ENCODE measurements at regions not wholly inside any gene's neighbourhood (a gene's known extent, or its start where the extent isn't known, plus 50 kb on each side); places are given as distances from the start of the nearest gene placed in this dataset.

DNA sequence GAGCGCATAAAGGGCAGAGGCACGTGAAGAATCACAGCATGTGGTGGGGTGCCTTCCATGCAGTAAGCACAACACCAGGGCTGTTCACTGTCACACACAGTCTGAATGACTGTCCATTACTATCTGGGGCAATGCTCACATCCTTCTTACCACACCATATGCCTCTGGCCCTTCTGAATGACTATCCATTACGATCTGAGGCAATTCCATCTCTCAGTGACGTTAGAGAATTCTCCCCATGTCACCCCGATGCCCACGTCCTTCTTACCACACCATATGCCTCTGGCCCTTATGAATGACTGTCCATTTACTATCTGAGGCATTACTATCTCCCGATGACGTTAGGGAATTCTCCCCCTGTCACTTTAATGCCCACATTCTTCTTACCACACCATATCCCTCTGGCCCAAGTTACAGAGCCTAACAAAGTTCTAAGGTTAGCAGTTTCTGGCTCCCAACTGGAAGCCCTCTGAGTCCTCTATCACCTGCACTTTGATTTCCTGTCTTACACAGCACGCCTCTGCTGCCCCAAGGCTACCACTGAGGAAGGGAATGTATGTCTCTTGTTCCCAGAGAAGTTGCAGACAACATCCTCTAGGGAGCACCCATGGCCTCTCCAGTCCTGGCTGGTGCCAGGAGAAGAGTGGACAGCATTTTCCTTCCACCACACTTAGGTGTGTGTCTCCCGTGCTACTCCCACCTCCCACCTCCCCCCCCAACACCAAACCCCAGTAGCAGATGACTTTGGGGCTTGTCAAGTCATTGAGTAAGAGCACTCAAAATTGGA is 154.8 kb downstream of the COG6 start:
- TF ChIP-seq SP1 (IDR thresholded peaks at IDR 0.05): no peak
- TF ChIP-seq FOXM1 (IDR thresholded peaks at IDR 0.05; ENCODE audit: borderline replicate concordance): no peak
- no peak for TF ChIP-seq ELF4 (IDR thresholded peaks at IDR 0.05)
- TF ChIP-seq, protein P1, sequence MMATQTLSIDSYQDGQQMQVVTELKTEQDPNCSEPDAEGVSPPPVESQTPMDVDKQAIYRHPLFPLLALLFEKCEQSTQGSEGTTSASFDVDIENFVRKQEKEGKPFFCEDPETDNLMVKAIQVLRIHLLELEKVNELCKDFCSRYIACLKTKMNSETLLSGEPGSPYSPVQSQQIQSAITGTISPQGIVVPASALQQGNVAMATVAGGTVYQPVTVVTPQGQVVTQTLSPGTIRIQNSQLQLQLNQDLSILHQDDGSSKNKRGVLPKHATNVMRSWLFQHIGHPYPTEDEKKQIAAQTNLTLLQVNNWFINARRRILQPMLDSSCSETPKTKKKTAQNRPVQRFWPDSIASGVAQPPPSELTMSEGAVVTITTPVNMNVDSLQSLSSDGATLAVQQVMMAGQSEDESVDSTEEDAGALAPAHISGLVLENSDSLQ (IDR thresholded peaks at IDR 0.05): no peak
- no peak for TF ChIP-seq ARNT (IDR thresholded peaks at IDR 0.05)
- TF ChIP-seq CTBP1 (IDR thresholded peaks at IDR 0.05; ENCODE audit: borderline replicate concordance): no peak
- no peak for TF ChIP-seq FOXK2 (IDR thresholded peaks at IDR 0.05)
- no peak for TF ChIP-seq FOXA1 (IDR thresholded peaks at IDR 0.05)
- no peak for TF ChIP-seq NFRKB (IDR thresholded peaks at IDR 0.05)
